KMS-11 (cell line): ENCODE measurements at regions not wholly inside any gene's neighbourhood (a gene's known extent, or its start where the extent isn't known, plus 50 kb on each side); places are given as distances from the start of the nearest gene placed in this dataset.

Experiments
- H2AFZ ChIP-seq: fragments of 200-600 bp; sonication (generic); 2 replicates; pipeline ENCODE4 v1.6.1; 2016; ENCODE audit warnings: antibody characterized with exemption, mixed run types, low read depth
- H3K27ac ChIP-seq: fragments of 200-600 bp; sonication (generic); 2 replicates; pipeline ENCODE4 v1.6.1; 2016; ENCODE audit warnings: mild to moderate bottlenecking, mixed run types
- H3K27me3 ChIP-seq: fragments of 200-600 bp; sonication (generic); 2 replicates; pipeline ENCODE4 v1.6.1; 2017; ENCODE audit warnings: mild to moderate bottlenecking, low read depth, mixed run types, moderate library complexity; ENCODE audit not compliant: insufficient read depth
- H3K36me3 ChIP-seq: fragments of 200-600 bp; sonication (generic); 2 replicates; pipeline ENCODE4 v1.6.1; 2017; ENCODE audit warnings: mild to moderate bottlenecking, mixed run types; ENCODE audit not compliant: insufficient read depth
- H3K4me1 ChIP-seq: fragments of 200-600 bp; sonication (generic); 2 replicates; pipeline ENCODE4 v1.6.1; 2016; ENCODE audit warnings: mild to moderate bottlenecking, low read depth, mixed run types; ENCODE audit not compliant: poor library complexity, severe bottlenecking
- H3K4me2 ChIP-seq: fragments of 200-600 bp; sonication (generic); 2 replicates; pipeline ENCODE4 v1.7.0; 2016; ENCODE audit warnings: mild to moderate bottlenecking, mixed run types
- H3K4me3 ChIP-seq: fragments of 200-600 bp; sonication (generic); IDR thresholded peaks from 2 replicates; pipeline ENCODE4 v1.6.1; 2017; ENCODE audit warnings: low read depth, low read length, mixed read lengths; ENCODE audit not compliant: insufficient read depth
- H3K79me2 ChIP-seq: fragments of 200-600 bp; sonication (generic); 2 replicates; pipeline ENCODE4 v1.6.1; 2016; ENCODE audit warnings: low read depth, mixed run types; ENCODE audit not compliant: insufficient read depth
- H3K9ac ChIP-seq: fragments of 200-600 bp; sonication (generic); 2 replicates; pipeline ENCODE4 v1.6.1; 2016; ENCODE audit warnings: mild to moderate bottlenecking, mixed run types
- H4K20me1 ChIP-seq: fragments of 200-600 bp; sonication (generic); 2 replicates; pipeline ENCODE4 v1.6.1; 2016; ENCODE audit warnings: mild to moderate bottlenecking, mixed run types; ENCODE audit not compliant: insufficient read depth
- TF ChIP-seq, protein P1 (sequence below): fragments of 200-600 bp; sonication (generic); conservative IDR thresholded peaks from 2 replicates; pipeline ENCODE4 v1.6.1; 2017; ENCODE audit warnings: low read depth, mild to moderate bottlenecking, antibody characterized with exemption, low read length, moderate library complexity, mixed read lengths

- Histone ChIP-seq H4K20me1 (no peaks in the 10 kb centered on the region), H3K36me3 (no peaks in the 10 kb centered on the region), H3K4me2 (no peak overlapping the region), H3K79me2 (no peaks in the 10 kb centered on the region), H3K4me3 (no peak overlapping the region), H2AFZ (no peak overlapping the region), H3K27me3 (no peaks in the 10 kb centered on the region), H3K4me1 (no peaks in the 10 kb centered on the region), H3K27ac (no peak overlapping the region), H3K9ac (no peak overlapping the region)
- TF ChIP-seq, protein P1, sequence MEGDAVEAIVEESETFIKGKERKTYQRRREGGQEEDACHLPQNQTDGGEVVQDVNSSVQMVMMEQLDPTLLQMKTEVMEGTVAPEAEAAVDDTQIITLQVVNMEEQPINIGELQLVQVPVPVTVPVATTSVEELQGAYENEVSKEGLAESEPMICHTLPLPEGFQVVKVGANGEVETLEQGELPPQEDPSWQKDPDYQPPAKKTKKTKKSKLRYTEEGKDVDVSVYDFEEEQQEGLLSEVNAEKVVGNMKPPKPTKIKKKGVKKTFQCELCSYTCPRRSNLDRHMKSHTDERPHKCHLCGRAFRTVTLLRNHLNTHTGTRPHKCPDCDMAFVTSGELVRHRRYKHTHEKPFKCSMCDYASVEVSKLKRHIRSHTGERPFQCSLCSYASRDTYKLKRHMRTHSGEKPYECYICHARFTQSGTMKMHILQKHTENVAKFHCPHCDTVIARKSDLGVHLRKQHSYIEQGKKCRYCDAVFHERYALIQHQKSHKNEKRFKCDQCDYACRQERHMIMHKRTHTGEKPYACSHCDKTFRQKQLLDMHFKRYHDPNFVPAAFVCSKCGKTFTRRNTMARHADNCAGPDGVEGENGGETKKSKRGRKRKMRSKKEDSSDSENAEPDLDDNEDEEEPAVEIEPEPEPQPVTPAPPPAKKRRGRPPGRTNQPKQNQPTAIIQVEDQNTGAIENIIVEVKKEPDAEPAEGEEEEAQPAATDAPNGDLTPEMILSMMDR = no peak
These were observed 276.9 kb upstream of the WWC1 start for GRCh38 chr5:168014433-168015123.

- Histone ChIP-seq H3K9ac (no peak overlapping the region), H3K27me3 (no peaks in the 10 kb centered on the region), H3K79me2 (no peaks in the 10 kb centered on the region), H3K27ac (no peak overlapping the region), H4K20me1 (no peaks in the 10 kb centered on the region), H3K4me1 (no peaks in the 10 kb centered on the region), H3K4me2 (no peak overlapping the region), H3K4me3 (no peak overlapping the region), H2AFZ (no peak overlapping the region), H3K36me3 (no peaks in the 10 kb centered on the region)
- TF ChIP-seq, protein P1 = no peak
These were observed 275.9 kb upstream of the WWC1 start for GRCh38 chr5:168015506-168015905.

- Histone ChIP-seq H2AFZ (no peak overlapping the region), H3K9ac (no peak overlapping the region), H3K27me3 (no peaks in the 10 kb centered on the region), H3K36me3 (no peaks in the 10 kb centered on the region), H3K27ac (no peak overlapping the region), H3K4me1 (no peaks in the 10 kb centered on the region), H3K4me3 (no peak overlapping the region), H4K20me1 (no peaks in the 10 kb centered on the region), H3K79me2 (no peaks in the 10 kb centered on the region), H3K4me2 (no peak overlapping the region)
- TF ChIP-seq, protein P1 = no peak
These were observed 274.1 kb upstream of the WWC1 start for GRCh38 chr5:168017313-168017712.

DNA sequence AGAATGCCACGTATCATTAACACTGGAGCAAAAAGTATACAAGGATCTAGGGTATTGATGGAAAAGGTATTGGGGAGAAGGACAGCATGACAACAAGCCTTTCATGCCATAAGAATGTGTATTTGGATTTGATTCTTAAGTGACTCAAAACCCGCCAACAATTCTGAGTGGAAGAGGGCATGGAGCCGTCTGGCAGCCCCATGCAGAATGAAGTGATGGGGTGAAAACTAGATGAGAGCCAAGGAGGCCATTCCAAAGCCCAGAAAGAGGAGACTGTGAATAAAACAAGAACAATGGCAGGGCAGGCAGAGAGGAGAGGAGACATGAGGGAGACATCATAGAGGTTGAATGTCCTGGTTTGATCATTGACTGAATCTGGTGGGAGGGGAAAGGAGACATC is 272.3 kb upstream of the WWC1 start:
- Histone ChIP-seq H3K4me1 (no peaks in the 10 kb centered on the region), H3K9ac (no peak overlapping the region), H3K27me3 (no peaks in the 10 kb centered on the region), H4K20me1 (no peaks in the 10 kb centered on the region), H3K4me2 (no peak overlapping the region), H3K79me2 (no peaks in the 10 kb centered on the region), H2AFZ (no peak overlapping the region), H3K4me3 (no peak overlapping the region), H3K27ac (no peak overlapping the region), H3K36me3 (no peaks in the 10 kb centered on the region)
- TF ChIP-seq, protein P1 = no peak
